T47D (cell line): ENCODE measurements at regions not wholly inside any gene's neighbourhood (a gene's known extent, or its start where the extent isn't known, plus 50 kb on each side); places are given as distances from the start of the nearest gene placed in this dataset.
"Not testable (repeated sequence)": the region's sequence is repeated elsewhere in the genome, so short reads cannot be mapped to it uniquely, and the experiment has no call there.

Experiments used
- DNase-seq, 2 experiments: peaks; one replicate each; pipeline versions ENCODE4 v3.0.0 to v3.0.0-alpha.2; 2011 to 2012; ENCODE audit warnings: low read depth in 1 of 2, low spot score in 1 of 2
- JUND ChIP-seq: IDR thresholded peaks from 2 replicates; pipeline ENCODE4 v1.6.1; 2012; ENCODE audit warnings: low read depth
- in situ Hi-C: cut with HindIII; loops from 2 replicates; pipeline ENCODE4 v1.10.0; 2016; ENCODE audit warnings: low sequenced_read_pairs, low pct_unique_long_range_greater_than_20kb

DNA sequence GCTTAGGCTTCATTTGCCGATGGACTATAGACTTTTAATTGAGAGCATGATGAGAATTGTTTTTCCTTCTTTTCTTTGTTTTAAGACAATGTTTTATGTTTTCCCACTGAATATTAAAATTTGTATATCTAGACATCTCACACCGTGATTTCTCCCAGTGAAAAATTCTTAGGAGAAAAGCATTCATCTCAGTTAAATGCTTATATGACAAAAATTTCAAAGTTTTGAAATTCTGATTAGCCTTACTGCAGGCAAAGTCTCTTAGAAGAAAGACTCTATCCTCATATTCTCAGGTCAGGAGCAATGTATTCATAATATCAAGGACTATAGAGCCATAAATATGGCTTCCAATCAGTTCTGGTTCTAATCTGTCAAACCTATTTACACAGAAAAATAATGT lies 2085.0 kb downstream of the NCAM2 start:
- in situ Hi-C loops, result no loop called here
- DNase-seq, result no peak
- TF ChIP-seq JUND, result no peak

DNA sequence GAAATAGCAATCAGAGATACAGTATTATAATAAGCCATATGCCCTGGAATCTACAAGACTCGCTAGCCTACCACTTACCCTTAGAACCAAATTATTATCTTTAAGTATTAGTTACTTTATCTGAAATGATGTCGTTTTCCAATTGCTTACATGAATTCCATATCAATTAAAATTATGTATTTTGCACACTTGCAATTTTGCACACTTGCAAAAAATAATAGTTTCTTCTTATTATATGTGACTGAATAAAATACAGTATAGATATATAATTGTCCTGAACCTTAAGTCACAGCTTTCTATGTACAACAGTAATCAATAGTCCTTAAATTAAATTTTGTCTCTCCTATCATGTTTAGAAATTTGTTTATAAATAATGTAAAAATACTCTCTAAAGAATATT lies 2095.1 kb downstream of the NCAM2 start:
- in situ Hi-C loops, result no loop called here

DNA sequence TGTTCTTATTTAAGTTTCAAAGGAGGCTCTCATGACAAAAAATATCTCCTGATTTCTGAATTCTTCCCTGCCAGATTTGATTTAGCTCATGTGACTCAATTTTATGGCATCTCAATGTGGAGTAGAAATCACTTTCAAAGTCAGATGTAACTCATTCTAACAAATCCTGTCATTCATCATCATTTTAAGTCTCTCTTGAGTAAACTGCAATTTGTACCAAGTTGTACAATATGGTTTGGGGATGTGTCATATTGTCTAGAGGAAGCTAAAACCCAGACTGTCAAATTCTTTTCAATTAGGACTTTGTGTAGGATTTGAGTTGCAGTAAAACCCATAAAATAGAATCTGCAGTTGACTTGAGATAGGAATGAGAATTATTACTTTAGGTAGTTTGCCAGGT lies 2101.0 kb downstream of the NCAM2 start:
- in situ Hi-C loops, result no loop called here
- DNase-seq, result no peak
- no peak for TF ChIP-seq JUND

More for the DNA sequence above, 2095.1 kb downstream of the NCAM2 start:
- DNase-seq, result no peak
- TF ChIP-seq JUND, result no peak

DNA sequence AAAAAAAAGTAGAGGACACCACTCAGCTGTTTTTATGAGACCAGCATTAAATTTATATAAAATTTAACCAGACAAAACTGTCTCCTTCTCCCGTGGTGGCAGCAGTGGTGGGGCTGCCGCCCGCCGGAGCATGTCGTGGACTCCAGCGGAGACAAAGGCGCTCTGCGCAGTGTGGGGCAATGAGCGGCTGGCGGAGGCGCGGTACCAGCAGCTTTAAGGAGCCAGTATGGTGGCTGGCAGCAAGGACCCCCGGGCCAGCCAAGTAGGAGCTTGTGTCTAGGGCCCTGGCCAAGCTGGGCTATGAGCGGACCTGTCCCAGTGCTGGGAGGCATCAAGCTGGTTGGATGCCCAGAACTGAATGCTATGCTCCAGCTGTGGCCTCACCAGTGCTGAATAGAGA lies 2102.9 kb downstream of the NCAM2 start:
- no peak for DNase-seq
- TF ChIP-seq JUND, result no peak
- in situ Hi-C loops, result no loop called here

DNA sequence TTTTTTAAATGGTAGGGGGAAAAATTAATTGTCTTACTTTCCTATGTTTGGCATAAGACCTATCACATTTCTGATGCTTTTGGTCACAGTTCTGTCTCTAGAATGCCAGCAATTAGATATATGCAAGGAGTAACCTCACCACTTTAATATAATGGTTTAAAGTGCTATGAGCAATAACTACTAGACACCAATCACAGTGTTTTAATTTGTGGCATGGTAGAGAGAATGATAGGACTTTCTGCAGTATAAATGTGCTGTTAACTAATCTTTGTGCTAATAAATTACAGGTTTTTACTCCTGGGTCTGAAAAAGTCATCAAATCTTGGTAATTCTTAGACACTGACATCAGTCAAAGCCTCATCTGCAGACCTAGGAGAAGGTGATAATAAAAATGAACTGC lies 2110.3 kb downstream of the NCAM2 start:
- no peak for TF ChIP-seq JUND
- no peak for DNase-seq
- in situ Hi-C loops, result no loop called here

DNA sequence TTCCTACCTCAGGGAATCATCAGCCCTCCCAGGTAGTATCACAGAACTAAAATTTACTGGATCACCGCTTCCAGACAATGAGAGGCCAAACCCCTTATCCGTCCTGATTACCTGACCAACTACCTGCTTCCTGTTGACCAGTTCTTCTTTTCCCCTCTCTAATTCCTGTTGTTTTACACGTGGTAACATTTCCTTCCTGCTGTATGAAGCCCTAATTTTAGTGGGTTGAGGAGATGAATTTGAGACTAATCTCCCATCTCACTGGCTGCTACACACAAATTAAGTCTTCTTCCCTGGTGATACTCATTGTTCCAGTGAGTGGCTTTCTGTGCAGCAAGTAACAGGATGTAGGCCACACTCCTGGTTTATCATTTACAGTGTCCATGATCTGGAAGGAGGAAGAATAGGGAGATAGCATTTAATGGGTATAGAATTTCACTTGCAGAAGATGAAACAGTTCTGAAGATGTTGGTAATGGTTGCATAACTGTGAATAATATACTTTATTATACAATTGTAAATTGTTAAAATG lies 2112.9 kb downstream of the NCAM2 start:
- in situ Hi-C loops, result no loop called here
- no peak for TF ChIP-seq JUND
- no peak for DNase-seq

DNA sequence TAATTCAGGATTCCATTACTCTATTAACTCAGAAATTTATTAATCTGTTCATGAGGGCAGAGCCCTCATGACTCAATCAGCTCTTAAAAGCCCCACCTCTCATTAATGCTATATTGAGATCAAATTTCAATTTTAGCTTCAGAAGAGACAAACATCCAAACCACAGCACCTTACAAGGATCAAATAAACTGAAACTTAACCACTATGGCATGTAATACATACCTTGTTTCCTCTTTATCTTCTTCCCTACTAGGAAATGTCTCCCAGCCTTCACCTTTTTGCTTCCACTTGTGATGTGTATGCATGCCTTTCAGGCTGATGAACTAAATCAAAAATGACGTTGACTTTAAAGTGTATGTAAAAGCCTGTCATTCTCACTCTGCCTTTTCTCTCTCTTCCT lies 2121.3 kb downstream of the NCAM2 start:
- DNase-seq, result no peak
- in situ Hi-C loops, result no loop called here
- TF ChIP-seq JUND, result no peak

DNA sequence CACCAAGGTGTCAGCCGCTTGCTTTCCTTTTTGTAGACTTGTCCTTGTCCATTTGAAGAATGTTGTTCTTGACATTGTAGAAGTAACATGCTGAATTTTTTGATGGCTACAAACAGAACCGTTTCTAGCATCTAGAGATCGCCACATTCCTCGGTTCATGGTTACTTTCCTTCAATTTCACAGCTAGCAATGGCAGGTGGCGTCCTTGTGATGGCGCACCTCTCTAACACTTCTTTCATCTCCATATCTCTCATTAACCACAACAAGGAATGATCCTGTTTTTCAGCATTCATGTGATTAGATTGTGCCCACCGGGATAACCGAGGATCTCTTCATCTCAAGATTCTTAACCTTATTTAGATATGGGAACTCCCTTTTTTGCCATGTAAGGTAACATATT lies 2129.8 kb downstream of the NCAM2 start:
- no peak for DNase-seq
- in situ Hi-C loops, result no loop called here
- no peak for TF ChIP-seq JUND

DNA sequence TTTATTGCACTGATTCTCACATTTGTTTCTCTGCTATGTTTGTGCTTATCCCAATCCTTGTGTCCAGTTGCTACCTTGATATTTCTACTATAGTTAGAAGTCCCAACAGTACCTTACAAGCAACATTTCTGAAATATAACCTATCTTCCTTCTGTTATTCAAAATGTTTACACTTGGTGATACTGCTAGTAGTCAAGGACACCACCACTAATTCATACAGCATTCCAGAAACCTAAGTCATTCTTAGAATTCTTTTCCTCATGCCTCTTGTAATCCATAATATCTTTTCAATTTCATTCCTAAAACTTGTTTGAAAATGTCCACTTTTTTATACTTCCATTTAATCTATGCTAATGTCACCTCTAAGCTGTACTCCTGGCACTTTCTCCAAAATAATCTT lies 2132.1 kb downstream of the NCAM2 start:
- no peak for DNase-seq
- no peak for TF ChIP-seq JUND
- in situ Hi-C loops, result no loop called here

DNA sequence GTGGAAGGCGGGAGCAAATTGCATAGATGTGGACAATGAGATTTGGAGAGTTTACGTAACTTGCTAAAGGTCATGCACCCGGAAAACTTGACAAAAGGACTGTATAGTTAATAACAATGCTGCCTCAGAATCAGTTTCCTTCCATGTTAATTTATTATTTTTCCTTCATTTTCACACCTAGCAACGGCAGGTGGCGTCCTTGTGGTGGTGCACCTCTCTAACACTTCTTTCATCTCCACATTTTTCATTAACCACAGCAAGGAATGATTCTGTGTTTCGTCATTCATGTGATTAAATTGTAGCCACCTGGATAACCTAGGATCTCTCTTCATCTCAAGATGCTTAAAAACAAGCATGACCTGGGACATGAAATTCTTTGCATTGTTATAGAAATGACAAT lies 2133.0 kb downstream of the NCAM2 start:
- TF ChIP-seq JUND, result no peak
- DNase-seq, result peak; percentile 8 to 61
- in situ Hi-C loops, result no loop called here

DNA sequence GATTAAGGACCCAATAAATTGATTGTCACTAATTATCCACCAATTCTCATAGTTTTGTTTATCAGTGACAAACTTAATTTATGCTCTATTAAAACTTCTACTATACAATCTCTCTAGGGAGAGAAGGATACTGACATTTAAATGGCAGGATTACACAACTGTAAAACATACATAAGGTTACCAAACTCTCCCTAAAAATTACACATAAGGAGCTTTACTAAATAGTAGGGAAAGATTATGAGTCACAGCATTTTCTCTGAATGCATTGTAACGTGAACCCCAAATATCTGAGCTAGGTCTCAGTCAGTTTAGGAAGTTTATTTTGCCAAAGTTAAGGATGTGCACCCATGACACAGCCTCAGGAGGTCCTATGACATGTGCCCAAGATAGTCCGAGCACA lies 2140.6 kb downstream of the NCAM2 start:
- DNase-seq, result no peak
- in situ Hi-C loops, result no loop called here
- TF ChIP-seq JUND, result no peak

DNA sequence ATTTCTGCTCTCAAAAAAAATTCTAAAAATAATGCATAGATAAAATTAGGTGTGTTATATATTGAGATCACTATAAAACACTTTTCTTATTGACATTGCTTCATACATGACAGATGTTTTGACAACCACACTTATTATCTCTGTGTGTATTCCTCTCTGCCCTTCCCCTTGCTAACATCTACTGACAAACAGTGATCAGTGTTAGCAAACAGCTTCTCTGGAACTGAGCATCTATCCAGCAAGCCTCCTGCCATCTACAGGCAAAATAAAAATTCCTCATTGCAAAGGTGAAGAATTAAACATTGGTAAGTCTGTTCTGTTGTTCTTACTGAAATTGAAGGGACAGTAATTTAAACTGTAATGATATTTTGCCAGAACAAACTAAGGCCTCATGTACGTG lies 2153.9 kb downstream of the NCAM2 start:
- peak in 1 of 2 experiments; percentile 16 for DNase-seq
- TF ChIP-seq JUND, result no peak
- in situ Hi-C loops, result no loop called here

DNA sequence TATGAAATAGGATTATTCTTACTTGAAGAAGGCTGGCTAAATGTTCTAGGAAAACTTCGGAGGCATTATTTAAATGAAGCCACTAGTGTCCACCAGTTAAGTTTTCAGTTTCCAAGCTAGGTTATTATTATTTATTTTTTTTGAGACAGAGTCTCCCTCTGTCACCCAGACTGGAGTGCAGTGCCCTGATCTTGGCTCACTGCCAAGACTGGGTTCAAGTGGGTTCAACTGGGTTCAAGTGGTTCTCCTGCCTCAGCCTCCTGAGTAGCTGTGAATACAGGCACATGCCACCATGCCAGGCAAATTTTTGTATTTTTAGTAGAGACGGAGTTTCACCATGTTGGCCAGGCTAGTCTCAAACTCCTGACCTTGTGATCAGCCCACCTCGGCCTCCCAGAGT lies 2155.6 kb downstream of the NCAM2 start:
- DNase-seq, in situ Hi-C loops: not testable (repeated sequence)

DNA sequence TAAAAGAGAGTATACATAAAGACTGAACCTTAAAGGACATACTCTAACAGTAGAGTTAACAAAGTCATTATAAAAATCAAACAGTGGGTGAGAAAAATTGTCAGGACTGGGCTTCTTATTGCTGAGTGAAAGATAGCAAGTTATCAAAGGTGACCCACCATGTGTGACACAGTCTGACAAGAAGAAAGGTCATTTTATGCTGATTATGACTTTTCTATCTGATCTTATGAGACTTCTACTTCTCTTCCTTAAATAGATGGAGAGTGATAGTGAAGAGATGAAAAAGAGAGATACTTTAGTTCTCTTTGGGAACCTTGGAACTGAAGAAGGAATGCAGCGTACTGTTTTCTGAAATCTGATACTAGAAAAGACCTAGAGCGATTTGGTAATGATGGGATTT lies 2157.1 kb downstream of the NCAM2 start:
- TF ChIP-seq JUND, result no peak
- in situ Hi-C loops, result no loop called here
- no peak for DNase-seq

DNA sequence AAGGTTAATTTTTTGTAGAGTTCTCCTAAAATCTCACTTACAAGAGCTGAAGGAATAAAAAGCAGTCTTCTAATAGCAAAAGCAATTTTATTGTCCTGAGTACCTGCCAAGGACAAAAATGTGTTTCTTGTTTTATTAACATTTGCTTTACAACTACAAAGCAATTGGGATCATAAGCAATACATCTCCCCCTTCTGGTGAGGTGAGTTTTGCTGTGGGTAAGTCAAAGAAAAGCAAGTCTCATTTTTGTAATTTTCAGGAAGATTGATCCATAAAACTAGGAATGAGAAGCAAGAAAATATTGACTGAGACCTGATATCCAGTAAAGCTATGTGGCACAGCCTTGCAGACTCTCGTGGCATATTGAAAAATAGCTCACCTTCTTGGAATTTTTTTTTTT lies 2162.7 kb downstream of the NCAM2 start:
- in situ Hi-C loops, result no loop called here
- DNase-seq, result peak in 1 of 2 experiments; percentile 27

More for the DNA sequence above, 2162.7 kb downstream of the NCAM2 start:
- TF ChIP-seq JUND, result no peak
